ENCODE measurements at regions not wholly inside any gene's neighbourhood (a gene's known extent, or its start where the extent isn't known, plus 50 kb on each side); places are given as distances from the start of the nearest gene placed in this dataset.

- H3K27ac ChIP-seq: no peak overlapping the region
- no peaks in the 10 kb centered on the region for H3K27me3 ChIP-seq (replicated peaks; ENCODE audit: insufficient read depth)
- no peak overlapping the region for H3K4me3 ChIP-seq
- DNase-seq (ENCODE audit: low spot score): no peak
- TF ChIP-seq CTCF (IDR thresholded peaks at IDR 0.05) (no peak), POLR2AphosphoS5 (IDR thresholded peaks at IDR 0.05) (no peak), POLR2A (IDR thresholded peaks at IDR 0.05) (no peak)
- intact Hi-C loops (cut with DNase I): no loop called here
- WGBS: 39% methylated on average over 3 of the region's 3 CpGs
- no peaks in the 10 kb centered on the region for H3K4me1 ChIP-seq (replicated peaks)
- no peaks in the 10 kb centered on the region for H3K9me3 ChIP-seq
- no peaks in the 10 kb centered on the region for H3K36me3 ChIP-seq
These were observed 230.3 kb upstream of the NEIL3 start for GRCh38 chr4:177079327-177079726.

DNA sequence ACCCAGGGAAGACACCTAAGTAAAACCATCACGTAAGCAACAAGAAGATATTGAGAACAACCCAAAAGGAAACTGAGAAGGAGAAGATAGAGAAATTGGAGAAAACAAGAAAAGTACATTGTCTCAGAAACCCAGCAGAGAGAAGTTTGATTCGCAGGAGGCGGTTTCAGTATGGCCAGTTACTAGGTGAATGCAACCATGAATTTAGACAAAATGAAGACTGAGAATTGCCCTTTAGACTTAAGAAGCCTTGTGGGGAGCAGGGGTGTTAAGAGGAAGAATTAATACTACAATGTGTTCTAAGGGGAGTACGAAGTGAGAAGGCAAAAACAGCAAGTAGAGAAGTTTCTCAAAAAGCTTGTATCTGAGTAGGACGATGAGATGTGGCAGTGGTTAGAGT lies 229.3 kb upstream of the NEIL3 start:
- Histone ChIP-seq H3K36me3 (no peaks in the 10 kb centered on the region), H3K4me1 (replicated peaks) (no peaks in the 10 kb centered on the region), H3K4me3 (no peak overlapping the region), H3K27me3 (replicated peaks; ENCODE audit: insufficient read depth) (no peaks in the 10 kb centered on the region), H3K9me3 (no peaks in the 10 kb centered on the region), H3K27ac (no peak overlapping the region)
- intact Hi-C loops (cut with DNase I): no loop called here
- DNase-seq (ENCODE audit: low spot score): no peak
- no peak for TF ChIP-seq POLR2AphosphoS5 (IDR thresholded peaks at IDR 0.05)
- no peak for TF ChIP-seq CTCF (IDR thresholded peaks at IDR 0.05)
- no peak for TF ChIP-seq POLR2A (IDR thresholded peaks at IDR 0.05)
- WGBS: 71% methylated on average over 5 of the region's 5 CpGs

- no peaks in the 10 kb centered on the region for H3K36me3 ChIP-seq
- WGBS: 70% methylated on average over 4 of the region's 4 CpGs
- H3K9me3 ChIP-seq: no peaks in the 10 kb centered on the region
- no peaks in the 10 kb centered on the region for H3K27me3 ChIP-seq (replicated peaks; ENCODE audit: insufficient read depth)
- no peaks in the 10 kb centered on the region for H3K4me1 ChIP-seq (replicated peaks)
- TF ChIP-seq POLR2A (IDR thresholded peaks at IDR 0.05) (no peak), CTCF (IDR thresholded peaks at IDR 0.05) (no peak), POLR2AphosphoS5 (IDR thresholded peaks at IDR 0.05) (no peak)
- no peak overlapping the region for H3K4me3 ChIP-seq
- no peak for DNase-seq (ENCODE audit: low spot score)
- intact Hi-C loops (cut with DNase I): no loop called here
- H3K27ac ChIP-seq: no peak overlapping the region
These were observed 222.6 kb upstream of the NEIL3 start for GRCh38 chr4:177087060-177087459.

GRCh38 chr4:177087499-177087898 lies 222.2 kb upstream of the NEIL3 start:
- no peak for DNase-seq (ENCODE audit: low spot score)
- 56% methylated on average over 2 of the region's 2 CpGs for whole genome bisulfite sequencing
- no peak overlapping the region for H3K4me3 ChIP-seq
- no peaks in the 10 kb centered on the region for H3K36me3 ChIP-seq
- H3K4me1 ChIP-seq (replicated peaks): no peaks in the 10 kb centered on the region
- no peak overlapping the region for H3K27ac ChIP-seq
- intact Hi-C loops (cut with DNase I): no loop called here
- H3K9me3 ChIP-seq: no peaks in the 10 kb centered on the region
- TF ChIP-seq CTCF (IDR thresholded peaks at IDR 0.05) (no peak), POLR2AphosphoS5 (IDR thresholded peaks at IDR 0.05) (no peak), POLR2A (IDR thresholded peaks at IDR 0.05) (no peak)
- no peaks in the 10 kb centered on the region for H3K27me3 ChIP-seq (replicated peaks; ENCODE audit: insufficient read depth)

GRCh38 chr4:177091515-177091914 lies 218.2 kb upstream of the NEIL3 start:
- H3K27ac ChIP-seq: no peak overlapping the region
- no peaks in the 10 kb centered on the region for H3K4me1 ChIP-seq (replicated peaks)
- no peak for DNase-seq (ENCODE audit: low spot score)
- no peak overlapping the region for H3K4me3 ChIP-seq
- intact Hi-C loops (cut with DNase I): no loop called here
- no peaks in the 10 kb centered on the region for H3K9me3 ChIP-seq
- no peaks in the 10 kb centered on the region for H3K27me3 ChIP-seq (replicated peaks; ENCODE audit: insufficient read depth)
- TF ChIP-seq POLR2AphosphoS5 (IDR thresholded peaks at IDR 0.05) (no peak), CTCF (IDR thresholded peaks at IDR 0.05) (no peak), POLR2A (IDR thresholded peaks at IDR 0.05) (no peak)
- H3K36me3 ChIP-seq: no peaks in the 10 kb centered on the region
